CD4-positive, alpha-beta T cell (primary cell): ENCODE measurements at regions not wholly inside any gene's neighbourhood (a gene's known extent, or its start where the extent isn't known, plus 50 kb on each side); places are given as distances from the start of the nearest gene placed in this dataset.

Source experiments
- ATAC-seq: fragments of 200-7000 bp; cut with Tn5 transposase; one replicate; pipeline ENCODE4 v1.10.0; 2022; ENCODE audit warnings: mild to moderate bottlenecking; ENCODE audit not compliant: poor library complexity
- CTCF ChIA-PET: fragments of 350-600 bp; sonication (Branson Sonifier 250); formaldehyde crosslinking; loops from one replicate; lab custom pipeline; 2021; ENCODE audit warnings: antibody characterized with exemption, inconsistent platforms; lab: Charles Lee
- POLR2A ChIA-PET: fragments of 350-600 bp; sonication (Branson Sonifier 250); formaldehyde crosslinking; loops from one replicate; lab custom pipeline; 2021; ENCODE audit warnings: antibody characterized with exemption, inconsistent platforms; lab: Charles Lee
- DNase-seq, 14 experiments: peaks; one replicate each; pipeline ENCODE4 v3.0.0-alpha.2; 2013 to 2020; ENCODE audit warnings: mixed read lengths in 2 of 14
- H3K27ac ChIP-seq, 2 donors: one replicate each; pipeline versions ENCODE4 v1.5.1 to v1.7.0; 2013; ENCODE audit warnings: low read length in 2 of 2, low read depth in 1 of 2, mild to moderate bottlenecking in 1 of 2
- H3K27me3 ChIP-seq, 2 experiments: 1 replicate in 1 of 2; 2 replicates in 1 of 2; pipeline versions ENCODE4 v1.6.1 to v1.7.0; 2013; ENCODE audit warnings: low read length in 2 of 2, control low read depth in 1 of 2, mild to moderate bottlenecking in 1 of 2, moderate library complexity in 1 of 2; ENCODE audit not compliant: insufficient read depth in 2 of 2, control insufficient read depth in 1 of 2
- H3K36me3 ChIP-seq: one replicate; pipeline ENCODE4 v1.6.1; 2013; ENCODE audit warnings: low read length, control low read depth; ENCODE audit not compliant: insufficient read depth
- H3K4me1 ChIP-seq: one replicate; pipeline ENCODE4 v1.6.1; 2013; ENCODE audit warnings: low read length, control low read depth; ENCODE audit not compliant: insufficient read depth
- H3K4me3 ChIP-seq: one replicate; pipeline ENCODE4 v1.5.1; 2013; ENCODE audit warnings: mild to moderate bottlenecking, low read length, moderate library complexity
- H3K9me3 ChIP-seq, 2 experiments: 1 replicate in 1 of 2; 2 replicates in 1 of 2; pipeline versions ENCODE4 v1.6.1 to v1.7.0; 2013; ENCODE audit warnings: low read length in 2 of 2, mild to moderate bottlenecking in 2 of 2, control low read depth in 1 of 2, moderate library complexity in 1 of 2; ENCODE audit not compliant: control insufficient read depth in 1 of 2, insufficient read depth in 1 of 2
- H3K27ac Mint-ChIP-seq: one replicate; pipeline ENCODE4 v1.8.0; 2020; ENCODE audit warnings: mixed read lengths
- H3K27me3 Mint-ChIP-seq: one replicate; pipeline ENCODE4 v1.8.0; 2021; ENCODE audit warnings: mixed read lengths
- H3K36me3 Mint-ChIP-seq: one replicate; pipeline ENCODE4 v1.8.0; 2021; ENCODE audit warnings: low read depth, mixed read lengths
- H3K4me1 Mint-ChIP-seq: one replicate; pipeline ENCODE4 v1.8.0; 2021; ENCODE audit warnings: low read depth, mixed read lengths
- H3K4me3 Mint-ChIP-seq: one replicate; pipeline ENCODE4 v1.8.0; 2020; ENCODE audit warnings: mild to moderate bottlenecking, mixed read lengths
- H3K9me3 Mint-ChIP-seq: one replicate; pipeline ENCODE4 v1.8.0; 2020; ENCODE audit warnings: mixed read lengths
- CTCF ChIP-seq: fragments of 200-600 bp; IDR thresholded peaks from one replicate; pipeline ENCODE4 v1.8.0; 2022; ENCODE audit warnings: antibody characterized with exemption, mild to moderate bottlenecking
- intact Hi-C, 2 experiments: fragments of 100-400 bp; cut with DNase I in 1 of 2; cut with micrococcal nuclease in 1 of 2; formaldehyde crosslinking; loops; one replicate each; pipeline versions ENCODE4 v1.15.1 to v1.9.0; 2023 to 2025; cut with DNase I, micrococcal nuclease

GRCh38 chr5:82808960-82809359, 268.2 kb downstream of the TMEM167A start:
- Mint-ChIP-seq H3K27me3 (no peaks in the 10 kb centered on the region), H3K27ac (no peak overlapping the region), H3K9me3 (no peaks in the 10 kb centered on the region), H3K36me3 (no peaks in the 10 kb centered on the region), H3K4me3 (no peak overlapping the region), H3K4me1 (no peaks in the 10 kb centered on the region)
- DNase-seq (no peak), ATAC-seq (no peak)
- POLR2A ChIA-PET = no interaction called here
- H3K4me3 ChIP-seq = no peak overlapping the region
- H3K9me3 ChIP-seq = no peaks in the 10 kb centered on the region
- no peak overlapping the region for H3K27ac ChIP-seq
- intact Hi-C loops = no loop called here
- TF ChIP-seq CTCF = no peak
- CTCF ChIA-PET = interaction anchor here (0.7 kb wide), 1 partner anchor 13 kb away, joined by 3 read pairs; no protein-coding TSS in a partner anchor
- no peaks in the 10 kb centered on the region for H3K36me3 ChIP-seq
- no peaks in the 10 kb centered on the region for H3K27me3 ChIP-seq
- no peaks in the 10 kb centered on the region for H3K4me1 ChIP-seq

- TF ChIP-seq CTCF = no peak
- no peak for DNase-seq
- ChIA-PET POLR2A (no interaction called here), CTCF (no interaction called here)
- no peaks in the 10 kb centered on the region for H3K36me3 Mint-ChIP-seq
- intact Hi-C loops = no loop called here
- Histone ChIP-seq H3K27me3 (no peaks in the 10 kb centered on the region), H3K4me1 (no peaks in the 10 kb centered on the region), H3K4me3 (no peak overlapping the region), H3K9me3 (no peaks in the 10 kb centered on the region), H3K36me3 (no peaks in the 10 kb centered on the region), H3K27ac (no peak overlapping the region)
- H3K4me3 Mint-ChIP-seq = no peak overlapping the region
- no peaks in the 10 kb centered on the region for H3K27me3 Mint-ChIP-seq
- no peaks in the 10 kb centered on the region for H3K9me3 Mint-ChIP-seq
- no peak for ATAC-seq
- no peak overlapping the region for H3K27ac Mint-ChIP-seq
- no peaks in the 10 kb centered on the region for H3K4me1 Mint-ChIP-seq
Observed at GRCh38 chr5:82807021-82807420, 270.2 kb downstream of the TMEM167A start.

- Histone ChIP-seq H3K4me3 (no peak overlapping the region), H3K27me3 (no peaks in the 10 kb centered on the region), H3K36me3 (no peaks in the 10 kb centered on the region), H3K9me3 (no peaks in the 10 kb centered on the region), H3K4me1 (no peaks in the 10 kb centered on the region), H3K27ac (no peak overlapping the region)
- POLR2A ChIA-PET = no interaction called here
- Mint-ChIP-seq H3K27me3 (no peaks in the 10 kb centered on the region), H3K9me3 (no peaks in the 10 kb centered on the region), H3K27ac (no peak overlapping the region), H3K4me3 (no peak overlapping the region), H3K4me1 (no peaks in the 10 kb centered on the region), H3K36me3 (no peaks in the 10 kb centered on the region)
- CTCF ChIA-PET = no interaction called here
- intact Hi-C loops = no loop called here
- no peak for TF ChIP-seq CTCF
- ATAC-seq (no peak), DNase-seq (no peak)
Observed at GRCh38 chr5:82806513-82806912, 270.7 kb downstream of the TMEM167A start.
